ENCODE measurements at regions not wholly inside any gene's neighbourhood (a gene's known extent, or its start where the extent isn't known, plus 50 kb on each side); places are given as distances from the start of the nearest gene placed in this dataset.
"Not testable (repeated sequence)": the region's sequence is repeated elsewhere in the genome, so short reads cannot be mapped to it uniquely, and the experiment has no call there.

DNA sequence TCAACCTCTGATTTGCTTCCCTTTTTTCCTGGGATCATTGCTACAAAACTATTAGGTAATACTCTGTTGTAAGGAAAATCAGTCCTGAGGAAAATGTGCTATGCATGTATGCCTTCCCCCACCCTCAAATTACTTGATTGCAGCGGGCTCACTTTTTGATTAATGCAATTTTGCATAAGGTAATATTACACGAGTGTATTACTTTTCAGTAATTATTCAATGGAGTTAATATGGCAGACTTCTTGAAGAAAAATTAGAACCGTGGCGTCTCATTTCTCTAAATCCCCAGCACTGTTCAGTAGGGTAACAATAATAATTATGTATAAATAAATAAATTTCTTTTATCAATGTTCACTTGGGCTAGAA lies 527.6 kb upstream of the FANCL start:
- TF ChIP-seq, protein P1, sequence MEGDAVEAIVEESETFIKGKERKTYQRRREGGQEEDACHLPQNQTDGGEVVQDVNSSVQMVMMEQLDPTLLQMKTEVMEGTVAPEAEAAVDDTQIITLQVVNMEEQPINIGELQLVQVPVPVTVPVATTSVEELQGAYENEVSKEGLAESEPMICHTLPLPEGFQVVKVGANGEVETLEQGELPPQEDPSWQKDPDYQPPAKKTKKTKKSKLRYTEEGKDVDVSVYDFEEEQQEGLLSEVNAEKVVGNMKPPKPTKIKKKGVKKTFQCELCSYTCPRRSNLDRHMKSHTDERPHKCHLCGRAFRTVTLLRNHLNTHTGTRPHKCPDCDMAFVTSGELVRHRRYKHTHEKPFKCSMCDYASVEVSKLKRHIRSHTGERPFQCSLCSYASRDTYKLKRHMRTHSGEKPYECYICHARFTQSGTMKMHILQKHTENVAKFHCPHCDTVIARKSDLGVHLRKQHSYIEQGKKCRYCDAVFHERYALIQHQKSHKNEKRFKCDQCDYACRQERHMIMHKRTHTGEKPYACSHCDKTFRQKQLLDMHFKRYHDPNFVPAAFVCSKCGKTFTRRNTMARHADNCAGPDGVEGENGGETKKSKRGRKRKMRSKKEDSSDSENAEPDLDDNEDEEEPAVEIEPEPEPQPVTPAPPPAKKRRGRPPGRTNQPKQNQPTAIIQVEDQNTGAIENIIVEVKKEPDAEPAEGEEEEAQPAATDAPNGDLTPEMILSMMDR (conservative IDR thresholded peaks at IDR 0.05; ENCODE audit: low read depth, low read length): no peak
- H3K4me3 ChIP-seq (ENCODE audit: low read length): no peak overlapping the region
- DNase-seq (ENCODE audit: low read depth): no peak

DNA sequence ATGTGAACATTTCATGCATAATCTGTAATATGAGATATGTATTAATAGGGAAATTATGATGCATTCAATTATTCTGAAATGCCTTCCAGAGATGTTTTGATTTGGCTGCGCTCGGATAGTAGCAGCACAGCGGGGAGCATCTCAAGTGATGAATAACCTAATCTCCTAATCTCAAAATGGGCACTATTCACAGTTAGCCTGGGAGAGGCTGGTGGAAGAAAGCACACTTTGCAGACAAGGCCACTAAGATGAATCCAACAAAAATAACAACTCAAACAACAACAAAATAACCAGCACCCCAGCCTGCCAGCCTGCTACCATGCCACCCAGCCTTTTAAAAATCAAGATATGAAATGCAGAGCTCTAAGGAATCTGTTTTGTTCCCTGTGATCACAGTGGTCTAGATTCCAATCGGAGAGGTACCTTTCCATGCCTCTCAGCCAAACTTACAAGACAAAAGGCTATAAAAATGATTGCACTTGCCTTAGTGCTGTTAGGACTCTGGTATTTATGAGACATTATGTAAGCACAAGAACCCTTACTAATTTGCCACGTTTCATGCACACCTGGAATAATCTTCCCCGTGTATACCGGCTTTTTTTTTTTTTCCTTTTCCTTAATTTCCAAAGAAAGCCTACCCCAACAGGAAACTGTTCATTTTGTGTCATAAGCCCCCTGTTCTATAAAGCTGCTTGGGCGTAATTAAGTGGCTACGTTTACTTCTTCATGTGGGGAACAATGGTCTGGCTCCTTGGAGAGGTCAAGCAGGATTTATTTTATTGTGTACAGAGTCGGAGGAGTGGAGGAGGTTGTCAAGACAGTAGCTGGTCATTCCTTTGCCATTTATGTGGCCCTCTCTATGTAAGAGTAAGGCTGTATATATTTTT lies 526.9 kb upstream of the FANCL start:
- DNase-seq (ENCODE audit: low read depth): no peak
- TF ChIP-seq, protein P1 (conservative IDR thresholded peaks at IDR 0.05; ENCODE audit: low read depth, low read length): no peak
- H3K4me3 ChIP-seq (ENCODE audit: low read length): no peak overlapping the region

DNA sequence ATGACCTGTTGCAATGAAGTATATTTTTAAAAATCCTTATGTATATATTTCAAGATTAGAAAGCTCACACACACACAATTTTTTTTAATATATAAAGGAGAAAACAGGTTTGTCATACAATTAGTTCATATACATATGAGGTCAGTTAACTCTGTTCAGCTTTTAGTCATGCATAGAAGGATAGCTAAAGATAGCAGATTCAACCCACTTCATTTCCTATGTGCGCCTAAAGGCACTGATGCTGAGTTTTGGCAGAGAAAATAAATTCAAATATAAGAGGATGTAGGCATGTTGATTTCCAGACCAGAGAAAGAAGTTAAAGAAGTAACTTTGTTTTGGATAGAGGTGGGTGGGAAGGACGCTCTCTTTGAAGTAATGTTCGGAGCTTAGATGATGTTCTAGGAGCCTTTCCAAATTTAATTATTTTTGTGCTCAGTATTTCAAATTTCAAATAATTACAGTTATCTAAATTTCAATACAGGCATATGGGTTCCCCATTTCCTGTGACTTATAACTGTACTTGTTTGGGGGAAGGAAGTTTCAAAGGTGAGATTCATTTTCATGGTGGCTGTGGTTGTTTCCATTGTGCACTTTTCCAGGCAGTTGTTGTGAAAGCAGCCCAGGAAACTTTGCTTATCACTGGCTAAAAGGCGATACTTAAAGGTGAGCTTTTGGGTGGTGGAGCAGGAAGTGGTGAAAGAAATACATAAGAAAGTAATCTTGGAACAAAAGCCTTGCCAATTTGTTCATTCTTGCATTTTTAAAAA lies 523.4 kb upstream of the FANCL start:
- DNase-seq (ENCODE audit: low read depth): no peak
- TF ChIP-seq, protein P1 (conservative IDR thresholded peaks at IDR 0.05; ENCODE audit: low read depth, low read length): no peak
- H3K4me3 ChIP-seq (ENCODE audit: low read length): no peak overlapping the region

DNA sequence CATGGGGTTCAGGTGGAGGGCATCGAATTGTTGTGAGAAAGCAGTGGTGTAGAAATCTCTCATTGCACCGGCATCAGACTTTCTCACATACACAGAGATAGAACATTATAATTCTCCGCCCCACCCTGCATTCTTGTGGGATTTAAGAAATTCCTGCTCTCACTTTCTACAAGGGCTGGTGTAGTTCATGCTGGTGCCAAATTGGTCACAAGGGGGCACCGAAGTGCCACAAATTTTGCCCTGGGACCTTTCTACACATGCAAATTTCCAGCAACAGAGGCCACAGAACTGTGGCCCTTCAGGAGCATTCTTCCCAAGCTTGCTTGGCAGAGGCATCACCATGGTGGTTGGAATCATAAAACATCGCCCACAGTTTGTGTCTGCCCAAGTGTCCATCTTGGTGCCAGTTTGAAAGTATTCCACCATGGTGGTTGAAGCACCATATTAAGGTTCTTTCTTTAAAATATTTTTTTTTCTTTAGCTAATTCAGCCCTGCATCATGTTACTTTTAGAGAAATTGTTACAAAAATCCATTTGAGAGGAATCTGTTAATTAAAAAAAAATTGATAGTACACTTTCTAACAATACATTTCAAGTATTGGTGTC lies 521.2 kb upstream of the FANCL start:
- DNase-seq (ENCODE audit: low read depth): peak; percentile 85
- TF ChIP-seq, protein P1 (conservative IDR thresholded peaks at IDR 0.05; ENCODE audit: low read depth, low read length): peak; percentile 76
- no peak overlapping the region for H3K4me3 ChIP-seq (ENCODE audit: low read length)

DNA sequence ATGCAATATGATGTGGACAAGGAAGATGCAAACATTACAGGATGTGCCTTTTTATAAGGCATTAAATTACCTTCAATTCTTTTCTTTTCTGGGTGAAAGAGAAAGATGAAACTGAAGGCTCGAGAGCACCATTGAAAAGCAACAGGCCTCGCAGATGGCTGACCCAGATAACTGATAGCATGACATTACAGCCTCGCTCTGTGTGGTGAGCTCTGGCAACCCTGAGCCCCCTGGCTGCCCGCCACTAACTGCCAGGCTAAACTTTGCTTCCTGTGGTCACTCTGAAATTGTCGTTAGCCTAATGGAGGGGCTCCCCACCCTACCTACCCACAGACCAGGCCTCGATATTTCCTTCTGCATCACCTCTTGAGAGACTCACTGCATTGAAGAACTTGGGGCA lies 516.8 kb upstream of the FANCL start:
- no peak for DNase-seq (ENCODE audit: low read depth)
- TF ChIP-seq, protein P1 (conservative IDR thresholded peaks at IDR 0.05; ENCODE audit: low read depth, low read length): no peak
- H3K4me3 ChIP-seq (ENCODE audit: low read length): no peak overlapping the region

DNA sequence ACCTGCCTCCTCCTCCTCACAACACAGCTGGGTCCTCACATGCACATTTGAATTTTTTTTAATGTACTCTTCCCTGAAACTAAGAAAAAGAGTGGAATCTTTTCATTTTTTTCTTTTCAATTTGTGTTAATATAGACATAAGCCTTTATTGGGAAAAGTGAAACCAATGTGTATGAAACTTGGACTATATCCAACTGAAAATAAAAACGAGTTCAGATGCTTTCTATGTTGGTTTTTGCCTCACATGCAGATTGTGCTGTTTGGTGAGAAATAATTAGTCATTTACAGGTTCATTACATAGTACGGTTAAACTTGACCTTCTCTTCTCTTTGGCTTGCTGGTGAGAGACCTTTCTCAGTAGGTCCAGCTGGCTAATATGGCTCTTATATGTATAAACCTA lies 515.2 kb upstream of the FANCL start:
- TF ChIP-seq, protein P1 (conservative IDR thresholded peaks at IDR 0.05; ENCODE audit: low read depth, low read length): no peak
- no peak overlapping the region for H3K4me3 ChIP-seq (ENCODE audit: low read length)
- no peak for DNase-seq (ENCODE audit: low read depth)

DNA sequence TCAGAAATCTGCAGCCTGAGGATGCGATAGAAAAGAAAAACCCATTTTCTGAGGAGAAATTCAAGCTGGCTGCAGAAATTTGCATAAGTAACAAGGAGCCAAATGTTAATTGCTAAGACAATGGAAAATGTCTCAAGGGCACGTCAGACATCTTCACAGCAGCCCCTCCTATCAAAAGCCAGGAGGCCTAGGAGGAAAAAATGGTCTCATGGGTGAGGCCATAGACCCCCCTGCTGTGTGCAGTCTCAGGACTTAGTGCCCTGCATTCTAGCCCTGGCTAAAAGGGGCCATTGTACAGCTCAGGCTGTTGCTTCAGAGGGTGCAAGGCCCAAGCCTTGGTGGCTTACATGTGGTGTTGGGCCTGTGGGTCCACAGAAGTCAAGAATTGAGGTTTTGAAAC lies 511.4 kb upstream of the FANCL start:
- H3K4me3 ChIP-seq (ENCODE audit: low read length): not testable (repeated sequence)

DNA sequence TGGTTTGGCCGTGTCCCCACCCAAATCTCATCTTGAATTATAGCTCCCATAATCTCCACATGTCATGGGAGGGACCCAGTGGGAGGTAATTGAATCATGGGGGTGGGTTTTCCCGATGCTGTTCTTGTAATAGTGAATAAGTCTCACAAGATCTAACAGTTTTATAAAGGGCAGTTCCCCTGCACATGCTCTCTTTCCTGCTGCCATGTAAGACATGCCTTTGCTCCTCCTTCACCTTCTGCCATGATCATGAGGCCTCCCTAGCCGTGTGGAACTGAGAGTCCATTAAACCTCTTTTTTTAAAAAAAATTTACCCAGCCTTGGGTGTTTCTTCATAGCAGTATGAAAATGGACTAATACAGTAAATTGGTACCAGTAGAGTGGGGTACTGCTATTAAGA lies 510.6 kb upstream of the FANCL start:
- DNase-seq (ENCODE audit: low read depth); H3K4me3 ChIP-seq (ENCODE audit: low read length): not testable (repeated sequence)

More for the DNA sequence above, 511.4 kb upstream of the FANCL start:
- DNase-seq (ENCODE audit: low read depth): not testable (repeated sequence)

All from retinal pigment epithelial cell (primary cell).